Skeletal muscle tissue (tissue), 3 donors: ENCODE measurements at regions not wholly inside any gene's neighbourhood (a gene's known extent, or its start where the extent isn't known, plus 50 kb on each side); places are given as distances from the start of the nearest gene placed in this dataset.
"Not testable (repeated sequence)": the region's sequence is repeated elsewhere in the genome, so short reads cannot be mapped to it uniquely, and the experiment has no call there.

ENCODE experiments used
- H3K27ac ChIP-seq: one replicate; pipeline ENCODE4 v1.7.0; 2013; ENCODE audit warnings: mild to moderate bottlenecking, low read depth, low read length, inconsistent platforms
- H3K27me3 ChIP-seq, 3 donors: one replicate each; pipeline ENCODE4 v1.7.0; 2013; ENCODE audit warnings: low read length in 3 of 3; ENCODE audit not compliant: control insufficient read depth in 3 of 3, insufficient read depth in 3 of 3
- H3K36me3 ChIP-seq, 3 donors: one replicate each; pipeline ENCODE4 v1.7.0; 2013; ENCODE audit warnings: low read length in 3 of 3; ENCODE audit not compliant: control insufficient read depth in 3 of 3, insufficient read depth in 3 of 3
- H3K4me1 ChIP-seq, 3 donors: one replicate each; pipeline ENCODE4 v1.7.0; 2013; ENCODE audit warnings: low read length in 3 of 3, mild to moderate bottlenecking in 3 of 3; ENCODE audit not compliant: control insufficient read depth in 3 of 3, insufficient read depth in 3 of 3
- H3K4me3 ChIP-seq, 3 donors: one replicate each; pipeline ENCODE4 v1.7.0; 2013; ENCODE audit warnings: low read length in 3 of 3
- H3K9ac ChIP-seq, 3 donors: one replicate each; pipeline ENCODE4 v1.7.0; 2013; ENCODE audit warnings: low read length in 3 of 3, mild to moderate bottlenecking in 3 of 3, moderate library complexity in 2 of 3, low read depth in 1 of 3
- H3K9me3 ChIP-seq, 3 donors: one replicate each; pipeline ENCODE4 v1.7.0; 2013; ENCODE audit warnings: low read length in 3 of 3; ENCODE audit not compliant: control insufficient read depth in 3 of 3
- donor health status: Osteomylitis.

GRCh38 chr2:42989283-42990081 lies 197.1 kb upstream of the HAAO start:
- H3K36me3 ChIP-seq, H3K9me3 ChIP-seq, H3K27ac ChIP-seq, H3K4me3 ChIP-seq, H3K9ac ChIP-seq, H3K4me1 ChIP-seq, H3K27me3 ChIP-seq: not testable (repeated sequence)

DNA sequence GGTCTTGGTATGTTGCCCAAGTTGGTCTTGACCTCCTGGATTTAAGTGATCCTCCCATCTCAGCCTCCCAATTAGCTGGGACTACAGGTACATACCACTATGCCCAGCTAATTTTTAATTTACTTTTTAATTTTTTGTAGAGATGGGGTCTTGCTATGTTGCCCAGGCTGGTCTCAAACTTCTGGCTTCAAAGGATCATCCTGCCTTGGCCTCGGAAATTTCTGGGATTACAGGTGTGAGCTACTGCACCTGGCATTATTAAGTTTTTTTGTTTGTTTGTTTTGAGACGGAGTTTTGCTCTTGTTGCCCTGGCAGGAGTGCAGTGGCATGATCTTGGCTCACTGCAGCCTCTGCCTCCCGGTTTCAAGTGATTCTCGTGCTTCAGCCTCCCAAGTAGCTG lies 195.7 kb upstream of the HAAO start:
- H3K4me3 ChIP-seq, H3K27me3 ChIP-seq, H3K36me3 ChIP-seq, H3K27ac ChIP-seq, H3K9ac ChIP-seq, H3K9me3 ChIP-seq, H3K4me1 ChIP-seq: not testable (repeated sequence)

DNA sequence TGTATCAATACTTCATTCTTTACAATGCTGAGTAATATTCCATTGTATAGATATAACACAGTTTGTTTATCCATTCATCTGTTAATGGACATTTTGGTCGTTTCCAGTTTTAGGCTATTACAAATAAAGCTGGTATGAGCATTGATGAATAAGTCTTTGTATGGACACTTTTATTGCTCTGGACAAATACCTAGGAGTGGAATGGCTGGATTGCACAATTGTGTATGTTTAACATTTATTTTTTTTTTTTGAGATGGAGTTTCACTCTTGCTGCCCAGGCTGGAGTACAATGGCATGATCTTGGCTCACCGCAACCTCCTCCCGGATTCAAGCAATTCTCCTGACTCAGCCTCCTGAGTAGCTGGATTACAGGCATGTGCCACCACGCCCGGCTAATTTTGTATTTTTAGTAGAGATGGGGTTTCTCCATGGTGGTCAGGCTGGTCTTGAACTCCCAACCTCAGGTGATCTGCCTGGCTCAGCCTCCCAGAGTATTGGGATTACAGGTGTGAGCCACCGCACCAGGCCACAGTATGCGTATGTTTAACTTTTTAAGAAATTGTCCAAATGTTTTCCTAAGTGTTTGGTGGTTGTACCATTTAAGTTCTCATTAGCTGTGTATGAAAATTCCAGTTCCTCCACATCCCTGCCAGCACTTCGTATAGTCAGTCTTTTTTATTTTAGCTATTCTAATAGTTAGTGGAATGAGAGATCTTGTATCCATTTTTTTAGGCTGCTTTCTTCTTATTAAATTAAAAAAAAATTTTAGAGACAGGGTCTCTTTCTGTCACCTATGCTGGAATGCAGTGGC lies 194.9 kb upstream of the HAAO start:
- Histone ChIP-seq H3K4me1 (no peaks in the 10 kb centered on the region), H3K36me3 (no peaks in the 10 kb centered on the region), H3K27ac (no peak overlapping the region), H3K9me3 (no peaks in the 10 kb centered on the region), H3K9ac (no peak overlapping the region), H3K4me3 (no peak overlapping the region), H3K27me3 (no peaks in the 10 kb centered on the region)

GRCh38 chr2:42984617-42985016 lies 192.2 kb upstream of the HAAO start:
- Histone ChIP-seq H3K4me1 (no peaks in the 10 kb centered on the region), H3K9me3 (no peaks in the 10 kb centered on the region), H3K36me3 (no peaks in the 10 kb centered on the region), H3K4me3 (no peak overlapping the region), H3K27me3 (no peaks in the 10 kb centered on the region), H3K27ac (no peak overlapping the region), H3K9ac (no peak overlapping the region)

- Histone ChIP-seq H3K27ac (no peak overlapping the region), H3K4me3 (no peak overlapping the region), H3K9me3 (no peaks in the 10 kb centered on the region), H3K27me3 (no peaks in the 10 kb centered on the region), H3K4me1 (no peaks in the 10 kb centered on the region), H3K36me3 (no peaks in the 10 kb centered on the region), H3K9ac (no peak overlapping the region)
Measured at GRCh38 chr2:42984081-42984480, 191.7 kb upstream of the HAAO start.

DNA sequence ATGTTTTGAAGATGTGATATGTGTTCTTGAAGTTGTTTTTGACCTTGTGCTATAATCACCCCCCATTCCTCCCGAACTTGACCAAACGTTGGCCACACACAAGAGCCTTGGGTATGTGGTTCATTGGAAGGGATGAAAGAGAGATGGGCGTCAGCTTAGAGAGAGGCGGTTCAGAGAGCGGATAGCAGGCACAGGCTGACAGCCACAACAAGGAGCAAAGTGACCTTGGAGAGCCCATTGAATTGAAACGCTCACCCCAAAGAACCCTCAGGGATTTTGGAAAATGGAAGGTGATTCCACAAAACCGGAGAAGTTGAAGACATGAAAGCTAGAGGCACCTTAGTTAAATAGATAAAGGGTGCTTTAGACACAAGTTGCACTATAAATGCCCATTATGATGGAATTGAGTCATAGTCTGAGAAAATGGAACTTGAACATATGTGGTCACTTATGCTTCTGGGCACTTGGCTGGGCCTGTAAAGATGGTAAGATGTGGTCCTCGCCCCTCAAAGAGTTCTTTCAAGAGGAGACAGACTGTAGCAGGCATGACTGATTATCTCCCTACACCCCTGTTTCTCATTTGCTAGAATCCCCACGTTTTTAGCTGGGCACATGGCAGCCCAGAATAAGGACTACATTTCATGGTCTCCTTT lies 188.5 kb upstream of the HAAO start:
- Histone ChIP-seq H3K9ac (no peak overlapping the region), H3K4me1 (no peaks in the 10 kb centered on the region), H3K27ac (no peak overlapping the region), H3K9me3 (no peaks in the 10 kb centered on the region), H3K4me3 (no peak overlapping the region), H3K36me3 (no peaks in the 10 kb centered on the region), H3K27me3 (no peaks in the 10 kb centered on the region)

GRCh38 chr2:42979870-42980763 lies 187.7 kb upstream of the HAAO start:
- H3K4me1 ChIP-seq, result peaks cover 4 to 5% (median 4%) of the 10 kb centered on the region in 3 donors
- H3K9me3 ChIP-seq, result no peaks in the 10 kb centered on the region

DNA sequence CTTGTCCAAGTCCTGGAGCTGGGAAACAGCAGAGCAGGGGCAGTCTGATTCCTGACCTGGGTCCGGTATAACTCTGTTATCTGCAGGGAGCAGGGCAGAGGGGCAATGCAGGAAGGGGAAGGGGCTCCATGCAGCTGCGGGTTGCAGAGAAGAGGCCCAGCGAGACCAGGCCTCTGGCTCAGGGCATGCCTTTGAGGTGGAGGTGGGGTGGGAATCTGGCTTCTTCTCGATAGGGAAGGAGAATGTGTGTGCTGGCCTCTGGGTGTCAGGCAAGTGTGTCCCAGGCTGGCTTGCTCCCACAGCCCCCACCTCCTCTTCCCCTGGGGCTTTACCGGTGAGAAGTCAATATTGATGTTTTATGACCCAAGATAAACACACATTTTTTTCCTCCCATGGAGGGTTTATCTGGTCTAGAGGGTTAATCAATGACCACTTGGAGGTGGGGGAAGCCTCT lies 187.1 kb upstream of the HAAO start:
- H3K9me3 ChIP-seq, result no peaks in the 10 kb centered on the region
- no peak overlapping the region for H3K4me3 ChIP-seq
- no peak overlapping the region for H3K27ac ChIP-seq
- H3K27me3 ChIP-seq, result no peaks in the 10 kb centered on the region
- H3K36me3 ChIP-seq, result no peaks in the 10 kb centered on the region
- no peak overlapping the region for H3K9ac ChIP-seq
- peaks cover 10 to 11% (median 11%) of the 10 kb centered on the region in 3 donors for H3K4me1 ChIP-seq

More at GRCh38 chr2:42979870-42980763, 187.7 kb upstream of the HAAO start:
- Histone ChIP-seq H3K36me3 (no peaks in the 10 kb centered on the region), H3K9ac (no peak overlapping the region), H3K27me3 (no peaks in the 10 kb centered on the region), H3K4me3 (no peak overlapping the region), H3K27ac (no peak overlapping the region)

- no peak overlapping the region for H3K27ac ChIP-seq
- no peak overlapping the region for H3K9ac ChIP-seq
- no peaks in the 10 kb centered on the region for H3K9me3 ChIP-seq
- peaks cover 12 to 16% (median 15%) of the 10 kb centered on the region in 3 donors for H3K4me1 ChIP-seq
- no peaks in the 10 kb centered on the region for H3K36me3 ChIP-seq
- no peak overlapping the region for H3K4me3 ChIP-seq
- no peaks in the 10 kb centered on the region for H3K27me3 ChIP-seq
Measured at GRCh38 chr2:42978887-42979415, 186.6 kb upstream of the HAAO start.
